ENCODE measurements at regions not wholly inside any gene's neighbourhood (a gene's known extent, or its start where the extent isn't known, plus 50 kb on each side); places are given as distances from the start of the nearest gene placed in this dataset.

- H3K27ac ChIP-seq (ENCODE audit: low read depth, low read length), result no peak overlapping the region
- H3K27me3 ChIP-seq (ENCODE audit: insufficient read depth, low read length), result no peaks in the 10 kb centered on the region
- CTCF ChIA-PET, result no interaction called here
- H3K4me1 ChIP-seq (ENCODE audit: control insufficient read depth in 1 of 2, insufficient read depth in 2 of 2, low read length in 2 of 2), result no peaks in the 10 kb centered on the region
- BruUV-seq (replicated peaks), result no TSS peak
- H3K79me2 ChIP-seq (ENCODE audit: insufficient read depth, low read length), result no peaks in the 10 kb centered on the region
- DNase-seq (ENCODE audit: low read depth, low spot score), result no peak
- intact Hi-C loops (cut with micrococcal nuclease), result no loop called here
- no peaks in the 10 kb centered on the region for H3K36me3 ChIP-seq (ENCODE audit: control insufficient read depth in 1 of 2, insufficient read depth in 2 of 2, low read length in 2 of 2)
- POLR2A ChIA-PET, result no interaction called here
- no peaks in the 10 kb centered on the region for H3K9me3 ChIP-seq (ENCODE audit: control insufficient read depth in 1 of 2, insufficient read depth in 1 of 2, low read depth in 1 of 2, low read length in 2 of 2)
- RAD21 ChIA-PET (ENCODE audit: low non-redundant PET in 1 of 2, low total read pairs in 2 of 2, uncharacterized antibody in 2 of 2, unreplicated experiment in 2 of 2), result no interaction called here
- TF ChIP-seq EGR1 (IDR thresholded peaks at IDR 0.05; ENCODE audit: low read depth), result no peak
- no peak for TF ChIP-seq RAD21 (IDR thresholded peaks at IDR 0.05; ENCODE audit: low read depth)
- TF ChIP-seq CEBPB (IDR thresholded peaks at IDR 0.05; ENCODE audit: low read depth), result no peak
- TF ChIP-seq SRF (IDR thresholded peaks at IDR 0.05; ENCODE audit: low read depth), result no peak
- no peak for TF ChIP-seq ZNF274 (IDR thresholded peaks at IDR 0.05; ENCODE audit: low read depth, low read length)
- no peak for TF ChIP-seq ATF3 (IDR thresholded peaks at IDR 0.05)
- TF ChIP-seq SIN3A (IDR thresholded peaks at IDR 0.05; ENCODE audit: low read depth), result no peak
- no peak for TF ChIP-seq ELF1 (IDR thresholded peaks at IDR 0.05; ENCODE audit: borderline replicate concordance, low read depth)
- TF ChIP-seq REST (IDR thresholded peaks at IDR 0.05; ENCODE audit: low read depth), result no peak
- no peak overlapping the region for H3K9ac ChIP-seq (ENCODE audit: low read length)
- no peaks in the 10 kb centered on the region for H3K9me2 ChIP-seq (ENCODE audit: insufficient read depth)
- no peak for ATAC-seq
- H3K4me3 ChIP-seq (replicated peaks in 1 of 2; ENCODE audit: low read depth in 1 of 2, low read length in 2 of 2), result no peak overlapping the region
- H2AFZ ChIP-seq (ENCODE audit: low read depth, low read length, poor library complexity, severe bottlenecking), result no peak overlapping the region
- no peaks in the 10 kb centered on the region for H4K20me1 ChIP-seq (ENCODE audit: insufficient read depth)
- no peak overlapping the region for H3K4me2 ChIP-seq (ENCODE audit: low read length)
Observed at GRCh38 chr6:19377722-19378121, 459.4 kb upstream of the ID4 start.
